GM23338 (cell line): ENCODE measurements at regions not wholly inside any gene's neighbourhood (a gene's known extent, or its start where the extent isn't known, plus 50 kb on each side); places are given as distances from the start of the nearest gene placed in this dataset.

Experiments
- ATAC-seq: fragments of 200-7000 bp; cut with Tn5 transposase; 3 replicates; pipeline ENCODE4 v1.9.1; 2020
- DNase-seq: peaks from one replicate; pipeline ENCODE4 v3.0.0-alpha.2; 2015; ENCODE audit warnings: low spot score
- H2AFZ ChIP-seq: fragments of 200-600 bp; sonication (generic); 2 replicates; pipeline ENCODE4 v1.8.0; 2016; ENCODE audit warnings: antibody characterized with exemption, mild to moderate bottlenecking, moderate library complexity
- H3F3A ChIP-seq: fragments of 200-600 bp; sonication (generic); replicated peaks from 2 replicates; pipeline ENCODE4 v1.8.0; 2017; ENCODE audit warnings: antibody characterized with exemption, mixed run types, low read depth
- H3K27ac ChIP-seq: fragments of 200-600 bp; sonication (generic); 2 replicates; pipeline ENCODE4 v1.6.1; 2016; ENCODE audit warnings: low read depth
- H3K27me3 ChIP-seq: fragments of 200-600 bp; sonication (generic); 2 replicates; pipeline ENCODE4 v1.8.0; 2016; ENCODE audit warnings: mild to moderate bottlenecking, mixed run types, moderate library complexity; ENCODE audit not compliant: insufficient read depth
- H3K36me3 ChIP-seq: fragments of 200-600 bp; sonication (generic); 2 replicates; pipeline ENCODE4 v1.8.0; 2016; ENCODE audit warnings: mild to moderate bottlenecking; ENCODE audit not compliant: insufficient read depth
- H3K4me1 ChIP-seq: fragments of 200-600 bp; sonication (generic); 2 replicates; pipeline ENCODE4 v1.8.0; 2016; ENCODE audit warnings: mild to moderate bottlenecking, moderate library complexity; ENCODE audit not compliant: insufficient read depth
- H3K4me2 ChIP-seq: fragments of 200-600 bp; sonication (generic); 2 replicates; pipeline ENCODE4 v1.7.1; 2017; ENCODE audit warnings: mixed run types
- H3K4me3 ChIP-seq: fragments of 200-600 bp; sonication (generic); 2 replicates; pipeline ENCODE4 v1.6.1; 2016; ENCODE audit warnings: mixed run types
- H3K79me2 ChIP-seq: fragments of 200-600 bp; sonication (generic); replicated peaks from 2 replicates; pipeline ENCODE4 v1.8.0; 2017; ENCODE audit warnings: mild to moderate bottlenecking; ENCODE audit not compliant: insufficient read depth
- H3K9me2 ChIP-seq: fragments of 200-600 bp; sonication (generic); 2 replicates; pipeline ENCODE4 v1.8.0; 2017; ENCODE audit not compliant: insufficient read depth
- H4K20me1 ChIP-seq: fragments of 200-600 bp; sonication (generic); replicated peaks from 2 replicates; pipeline ENCODE4 v1.8.0; 2017; ENCODE audit warnings: mild to moderate bottlenecking; ENCODE audit not compliant: insufficient read depth
- H3K27ac Mint-ChIP-seq: 2 replicates; pipeline ENCODE4 v1.8.0; 2020; ENCODE audit warnings: inconsistent platforms, mild to moderate bottlenecking, moderate library complexity, mixed read lengths
- H3K27me3 Mint-ChIP-seq: 3 replicates; pipeline ENCODE4 v1.8.0; 2022; ENCODE audit warnings: low read depth, mild to moderate bottlenecking, moderate library complexity, mixed read lengths, inconsistent platforms; ENCODE audit not compliant: insufficient read depth, poor library complexity
- H3K36me3 Mint-ChIP-seq: 3 replicates; pipeline ENCODE4 v1.8.0; 2021; ENCODE audit warnings: low read depth, mild to moderate bottlenecking, inconsistent platforms, moderate library complexity, mixed read lengths
- H3K4me1 Mint-ChIP-seq: 3 replicates; pipeline ENCODE4 v1.8.0; 2020; ENCODE audit warnings: mild to moderate bottlenecking, inconsistent platforms, mixed read lengths
- H3K4me3 Mint-ChIP-seq: 3 replicates; pipeline ENCODE4 v1.8.0; 2021; ENCODE audit warnings: moderate library complexity, mild to moderate bottlenecking, inconsistent platforms, mixed read lengths
- H3K9me3 Mint-ChIP-seq: 3 replicates; pipeline ENCODE4 v1.8.0; 2020; ENCODE audit warnings: moderate library complexity, mild to moderate bottlenecking, inconsistent platforms, mixed read lengths
- CREB1 ChIP-seq: fragments of 250-450 bp; sonication (Bioruptor Pico); IDR thresholded peaks from 2 replicates; pipeline ENCODE4 v1.5.0; 2020; ENCODE audit warnings: low read depth, mild to moderate bottlenecking, moderate library complexity
- CTCF ChIP-seq, 2 experiments: fragments of 200-600 bp in 1 of 2; sonication (generic) in 1 of 2; conservative IDR thresholded peaks; 2 replicates each; pipeline versions ENCODE4 v1.5.1 to v1.6.1; 2016 to 2017; ENCODE audit warnings: antibody characterized with exemption in 2 of 2, low read depth in 2 of 2, mild to moderate bottlenecking in 2 of 2, moderate library complexity in 1 of 2
- ETS1 ChIP-seq: IDR thresholded peaks from 2 replicates; pipeline ENCODE4 v1.6.1; 2016; ENCODE audit warnings: antibody characterized with exemption
- EZH2 ChIP-seq: fragments of 200-600 bp; sonication (generic); IDR thresholded peaks from one replicate; pipeline ENCODE4 v1.8.0; 2017; ENCODE audit warnings: antibody characterized with exemption, mild to moderate bottlenecking, low read depth; ENCODE audit not compliant: unreplicated experiment
- EZH2phosphoT487 ChIP-seq: fragments of 200-600 bp; sonication (generic); IDR thresholded peaks from one replicate; pipeline ENCODE4 v1.8.1; 2018; ENCODE audit warnings: antibody characterized with exemption; ENCODE audit not compliant: unreplicated experiment
- JUNB ChIP-seq: IDR thresholded peaks from one replicate; pipeline ENCODE4 v1.6.1; 2016; ENCODE audit warnings: antibody characterized with exemption; ENCODE audit not compliant: unreplicated experiment
- NANOG ChIP-seq: IDR thresholded peaks from 2 replicates; pipeline ENCODE4 v1.6.1; 2016; ENCODE audit warnings: antibody characterized with exemption, borderline replicate concordance
- POLR2AphosphoS5 ChIP-seq: IDR thresholded peaks from 2 replicates; pipeline ENCODE4 v1.6.1; 2016; ENCODE audit warnings: antibody characterized with exemption, low read depth
- STAT1 ChIP-seq: IDR thresholded peaks from one replicate; pipeline ENCODE4 v1.6.1; 2016; ENCODE audit warnings: antibody characterized with exemption; ENCODE audit not compliant: unreplicated experiment
- ZNF114 ChIP-seq: fragments of 250-450 bp; sonication (Bioruptor Pico); IDR thresholded peaks from 2 replicates; pipeline ENCODE4 v1.5.0; 2020; ENCODE audit warnings: mild to moderate bottlenecking, moderate library complexity
- ZNF331 ChIP-seq: fragments of 250-450 bp; sonication (Bioruptor Pico); IDR thresholded peaks from 2 replicates; pipeline ENCODE4 v1.5.0; 2020; ENCODE audit warnings: low read depth, mild to moderate bottlenecking, moderate library complexity
- TF ChIP-seq, protein P1 (sequence below): fragments of 250-450 bp; sonication (Bioruptor Pico); IDR thresholded peaks from 2 replicates; pipeline ENCODE4 v1.5.0; 2020; ENCODE audit warnings: mild to moderate bottlenecking, moderate library complexity
- TF ChIP-seq, protein P2 (sequence below): IDR thresholded peaks from one replicate; pipeline ENCODE4 v1.6.1; 2018; ENCODE audit warnings: antibody characterized with exemption; ENCODE audit not compliant: unreplicated experiment

GRCh38 chrX:22397566-22397965, 124.9 kb downstream of the CBLL2 start:
- no peak for TF ChIP-seq EZH2
- TF ChIP-seq EZH2phosphoT487: no peak
- no peak for TF ChIP-seq NANOG
- no peak for TF ChIP-seq JUNB
- TF ChIP-seq STAT1: no peak
- TF ChIP-seq ZNF114 (CRISPR knock-in tag): no peak
- TF ChIP-seq CREB1 (CRISPR knock-in tag): no peak
- TF ChIP-seq, protein P1, sequence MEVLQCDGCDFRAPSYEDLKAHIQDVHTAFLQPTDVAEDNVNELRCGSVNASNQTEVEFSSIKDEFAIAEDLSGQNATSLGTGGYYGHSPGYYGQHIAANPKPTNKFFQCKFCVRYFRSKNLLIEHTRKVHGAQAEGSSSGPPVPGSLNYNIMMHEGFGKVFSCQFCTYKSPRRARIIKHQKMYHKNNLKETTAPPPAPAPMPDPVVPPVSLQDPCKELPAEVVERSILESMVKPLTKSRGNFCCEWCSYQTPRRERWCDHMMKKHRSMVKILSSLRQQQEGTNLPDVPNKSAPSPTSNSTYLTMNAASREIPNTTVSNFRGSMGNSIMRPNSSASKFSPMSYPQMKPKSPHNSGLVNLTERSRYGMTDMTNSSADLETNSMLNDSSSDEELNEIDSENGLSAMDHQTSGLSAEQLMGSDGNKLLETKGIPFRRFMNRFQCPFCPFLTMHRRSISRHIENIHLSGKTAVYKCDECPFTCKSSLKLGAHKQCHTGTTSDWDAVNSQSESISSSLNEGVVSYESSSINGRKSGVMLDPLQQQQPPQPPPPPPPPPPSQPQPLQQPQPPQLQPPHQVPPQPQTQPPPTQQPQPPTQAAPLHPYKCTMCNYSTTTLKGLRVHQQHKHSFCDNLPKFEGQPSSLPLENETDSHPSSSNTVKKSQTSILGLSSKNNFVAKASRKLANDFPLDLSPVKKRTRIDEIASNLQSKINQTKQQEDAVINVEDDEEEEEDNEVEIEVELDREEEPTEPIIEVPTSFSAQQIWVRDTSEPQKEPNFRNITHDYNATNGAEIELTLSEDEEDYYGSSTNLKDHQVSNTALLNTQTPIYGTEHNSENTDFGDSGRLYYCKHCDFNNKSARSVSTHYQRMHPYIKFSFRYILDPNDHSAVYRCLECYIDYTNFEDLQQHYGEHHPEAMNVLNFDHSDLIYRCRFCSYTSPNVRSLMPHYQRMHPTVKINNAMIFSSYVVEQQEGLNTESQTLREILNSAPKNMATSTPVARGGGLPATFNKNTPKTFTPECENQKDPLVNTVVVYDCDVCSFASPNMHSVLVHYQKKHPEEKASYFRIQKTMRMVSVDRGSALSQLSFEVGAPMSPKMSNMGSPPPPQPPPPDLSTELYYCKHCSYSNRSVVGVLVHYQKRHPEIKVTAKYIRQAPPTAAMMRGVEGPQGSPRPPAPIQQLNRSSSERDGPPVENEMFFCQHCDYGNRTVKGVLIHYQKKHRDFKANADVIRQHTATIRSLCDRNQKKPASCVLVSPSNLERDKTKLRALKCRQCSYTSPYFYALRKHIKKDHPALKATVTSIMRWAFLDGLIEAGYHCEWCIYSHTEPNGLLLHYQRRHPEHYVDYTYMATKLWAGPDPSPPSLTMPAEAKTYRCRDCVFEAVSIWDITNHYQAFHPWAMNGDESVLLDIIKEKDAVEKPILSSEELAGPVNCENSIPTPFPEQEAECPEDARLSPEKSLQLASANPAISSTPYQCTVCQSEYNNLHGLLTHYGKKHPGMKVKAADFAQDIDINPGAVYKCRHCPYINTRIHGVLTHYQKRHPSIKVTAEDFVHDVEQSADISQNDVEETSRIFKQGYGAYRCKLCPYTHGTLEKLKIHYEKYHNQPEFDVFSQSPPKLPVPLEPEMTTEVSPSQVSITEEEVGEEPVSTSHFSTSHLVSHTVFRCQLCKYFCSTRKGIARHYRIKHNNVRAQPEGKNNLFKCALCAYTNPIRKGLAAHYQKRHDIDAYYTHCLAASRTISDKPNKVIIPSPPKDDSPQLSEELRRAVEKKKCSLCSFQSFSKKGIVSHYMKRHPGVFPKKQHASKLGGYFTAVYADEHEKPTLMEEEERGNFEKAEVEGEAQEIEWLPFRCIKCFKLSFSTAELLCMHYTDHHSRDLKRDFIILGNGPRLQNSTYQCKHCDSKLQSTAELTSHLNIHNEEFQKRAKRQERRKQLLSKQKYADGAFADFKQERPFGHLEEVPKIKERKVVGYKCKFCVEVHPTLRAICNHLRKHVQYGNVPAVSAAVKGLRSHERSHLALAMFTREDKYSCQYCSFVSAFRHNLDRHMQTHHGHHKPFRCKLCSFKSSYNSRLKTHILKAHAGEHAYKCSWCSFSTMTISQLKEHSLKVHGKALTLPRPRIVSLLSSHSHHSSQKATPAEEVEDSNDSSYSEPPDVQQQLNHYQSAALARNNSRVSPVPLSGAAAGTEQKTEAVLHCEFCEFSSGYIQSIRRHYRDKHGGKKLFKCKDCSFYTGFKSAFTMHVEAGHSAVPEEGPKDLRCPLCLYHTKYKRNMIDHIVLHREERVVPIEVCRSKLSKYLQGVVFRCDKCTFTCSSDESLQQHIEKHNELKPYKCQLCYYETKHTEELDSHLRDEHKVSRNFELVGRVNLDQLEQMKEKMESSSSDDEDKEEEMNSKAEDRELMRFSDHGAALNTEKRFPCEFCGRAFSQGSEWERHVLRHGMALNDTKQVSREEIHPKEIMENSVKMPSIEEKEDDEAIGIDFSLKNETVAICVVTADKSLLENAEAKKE: no peak
- no peak for TF ChIP-seq CTCF (conservative IDR thresholded peaks at IDR 0.05; ENCODE audit: low read depth in 2 of 2)
- TF ChIP-seq, protein P2, sequence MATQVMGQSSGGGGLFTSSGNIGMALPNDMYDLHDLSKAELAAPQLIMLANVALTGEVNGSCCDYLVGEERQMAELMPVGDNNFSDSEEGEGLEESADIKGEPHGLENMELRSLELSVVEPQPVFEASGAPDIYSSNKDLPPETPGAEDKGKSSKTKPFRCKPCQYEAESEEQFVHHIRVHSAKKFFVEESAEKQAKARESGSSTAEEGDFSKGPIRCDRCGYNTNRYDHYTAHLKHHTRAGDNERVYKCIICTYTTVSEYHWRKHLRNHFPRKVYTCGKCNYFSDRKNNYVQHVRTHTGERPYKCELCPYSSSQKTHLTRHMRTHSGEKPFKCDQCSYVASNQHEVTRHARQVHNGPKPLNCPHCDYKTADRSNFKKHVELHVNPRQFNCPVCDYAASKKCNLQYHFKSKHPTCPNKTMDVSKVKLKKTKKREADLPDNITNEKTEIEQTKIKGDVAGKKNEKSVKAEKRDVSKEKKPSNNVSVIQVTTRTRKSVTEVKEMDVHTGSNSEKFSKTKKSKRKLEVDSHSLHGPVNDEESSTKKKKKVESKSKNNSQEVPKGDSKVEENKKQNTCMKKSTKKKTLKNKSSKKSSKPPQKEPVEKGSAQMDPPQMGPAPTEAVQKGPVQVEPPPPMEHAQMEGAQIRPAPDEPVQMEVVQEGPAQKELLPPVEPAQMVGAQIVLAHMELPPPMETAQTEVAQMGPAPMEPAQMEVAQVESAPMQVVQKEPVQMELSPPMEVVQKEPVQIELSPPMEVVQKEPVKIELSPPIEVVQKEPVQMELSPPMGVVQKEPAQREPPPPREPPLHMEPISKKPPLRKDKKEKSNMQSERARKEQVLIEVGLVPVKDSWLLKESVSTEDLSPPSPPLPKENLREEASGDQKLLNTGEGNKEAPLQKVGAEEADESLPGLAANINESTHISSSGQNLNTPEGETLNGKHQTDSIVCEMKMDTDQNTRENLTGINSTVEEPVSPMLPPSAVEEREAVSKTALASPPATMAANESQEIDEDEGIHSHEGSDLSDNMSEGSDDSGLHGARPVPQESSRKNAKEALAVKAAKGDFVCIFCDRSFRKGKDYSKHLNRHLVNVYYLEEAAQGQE: no peak
- no peak for TF ChIP-seq ETS1
- TF ChIP-seq ZNF331: no peak
- no peak for TF ChIP-seq POLR2AphosphoS5
- Histone ChIP-seq H3K27ac (no peak overlapping the region), H3K9me2 (no peaks in the 10 kb centered on the region), H3K4me2 (no peak overlapping the region), H3K36me3 (no peaks in the 10 kb centered on the region), H3F3A (no peaks in the 10 kb centered on the region), H3K4me1 (no peaks in the 10 kb centered on the region), H2AFZ (no peak overlapping the region), H3K27me3 (no peaks in the 10 kb centered on the region), H3K79me2 (no peaks in the 10 kb centered on the region), H3K4me3 (no peak overlapping the region), H4K20me1 (no peaks in the 10 kb centered on the region)
- Mint-ChIP-seq H3K36me3 (no peaks in the 10 kb centered on the region), H3K4me3 (no peak overlapping the region), H3K4me1 (no peaks in the 10 kb centered on the region), H3K9me3 (no peaks in the 10 kb centered on the region), H3K27ac (no peak overlapping the region), H3K27me3 (peaks cover 2% of the 10 kb centered on the region)
- DNase-seq (no peak), ATAC-seq (no peak)
